ENCODE measurements at regions not wholly inside any gene's neighbourhood (a gene's known extent, or its start where the extent isn't known, plus 50 kb on each side); places are given as distances from the start of the nearest gene placed in this dataset.

- DNase-seq, result no peak
- no peaks in the 10 kb centered on the region for H3K27me3 Mint-ChIP-seq
- peaks cover 2% of the 10 kb centered on the region for H3K9me3 Mint-ChIP-seq
- no peaks in the 10 kb centered on the region for H3K36me3 Mint-ChIP-seq (ENCODE audit: low read depth)
- H3K4me1 Mint-ChIP-seq, result no peaks in the 10 kb centered on the region
- H3K27ac Mint-ChIP-seq, result no peak overlapping the region
- intact Hi-C loops (cut with micrococcal nuclease), result no loop called here
- CTCF ChIA-PET, result no interaction called here
- no peak overlapping the region for H3K4me3 Mint-ChIP-seq
- POLR2A ChIA-PET, result no interaction called here
- TF ChIP-seq CTCF (IDR thresholded peaks at IDR 0.05), result no peak
- no peak for ATAC-seq (ENCODE audit: low read depth)
Observed at GRCh38 chr13:37925878-37926473, 56.4 kb upstream of the TRPC4 start.

- ChIA-PET CTCF (no interaction called here), POLR2A (no interaction called here)
- Mint-ChIP-seq H3K4me3 (no peak overlapping the region), H3K36me3 (ENCODE audit: low read depth) (no peaks in the 10 kb centered on the region), H3K9me3 (peaks cover 2% of the 10 kb centered on the region), H3K27ac (no peak overlapping the region), H3K27me3 (no peaks in the 10 kb centered on the region), H3K4me1 (no peaks in the 10 kb centered on the region)
- no peak for TF ChIP-seq CTCF (IDR thresholded peaks at IDR 0.05)
- ATAC-seq (ENCODE audit: low read depth), result no peak
- intact Hi-C loops (cut with micrococcal nuclease), result no loop called here
- DNase-seq, result no peak
Observed at GRCh38 chr13:37923236-37923635, 53.7 kb upstream of the TRPC4 start.

- ATAC-seq (ENCODE audit: low read depth) (no peak), DNase-seq (no peak)
- POLR2A ChIA-PET, result no interaction called here
- Mint-ChIP-seq H3K4me1 (no peaks in the 10 kb centered on the region), H3K4me3 (no peak overlapping the region), H3K9me3 (peaks cover 2% of the 10 kb centered on the region), H3K27me3 (no peaks in the 10 kb centered on the region), H3K27ac (no peak overlapping the region), H3K36me3 (ENCODE audit: low read depth) (no peaks in the 10 kb centered on the region)
- TF ChIP-seq CTCF (IDR thresholded peaks at IDR 0.05), result no peak
- CTCF ChIA-PET, result no interaction called here
- intact Hi-C loops (cut with micrococcal nuclease), result no loop called here
Observed at GRCh38 chr13:37919329-37919880, 49.8 kb upstream of the TRPC4 start.

All from activated B cell treated with CpG ODN at 0.5 μM for 24 hours (primary cell).